ENCODE measurements at regions not wholly inside any gene's neighbourhood (a gene's known extent, or its start where the extent isn't known, plus 50 kb on each side); places are given as distances from the start of the nearest gene placed in this dataset.

DNA sequence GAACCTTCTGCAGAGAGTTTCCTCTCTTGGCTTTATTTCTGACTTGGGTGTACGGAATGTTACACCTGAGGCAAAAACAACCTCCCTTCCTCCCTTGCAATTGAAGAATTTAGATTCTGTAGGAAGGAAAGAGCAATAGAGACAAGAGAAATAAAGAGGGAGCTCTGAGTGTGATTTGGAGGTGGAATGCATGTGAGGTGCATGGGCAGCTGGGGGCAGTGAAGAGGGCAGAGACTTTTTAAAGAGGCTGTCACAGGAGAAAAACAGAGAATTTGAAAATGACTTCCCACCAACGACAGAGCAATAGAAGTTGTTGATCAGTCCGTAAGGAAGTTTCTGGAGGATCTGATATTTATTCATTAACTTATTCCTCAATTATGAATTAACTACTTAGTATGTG, 172.0 kb upstream of the B3GALT2 start:
- Mint-ChIP-seq H3K27me3 (ENCODE audit: insufficient read depth, unreplicated experiment) (no peaks in the 10 kb centered on the region), H3K27ac (ENCODE audit: unreplicated experiment) (no peak overlapping the region), H3K4me1 (ENCODE audit: low read depth, unreplicated experiment) (peaks cover 13% of the 10 kb centered on the region), H3K4me3 (ENCODE audit: unreplicated experiment) (no peak overlapping the region), H3K36me3 (ENCODE audit: insufficient read depth, unreplicated experiment) (no peaks in the 10 kb centered on the region), H3K9me3 (ENCODE audit: unreplicated experiment) (peaks cover 16% of the 10 kb centered on the region)
- no peaks in the 10 kb centered on the region for H3K36me3 ChIP-seq (ENCODE audit: control insufficient read depth, insufficient read depth, low read length)
- intact Hi-C loops (cut with micrococcal nuclease; ENCODE audit: unreplicated experiment), result no loop called here
- BruUV-seq (replicated peaks), result no TSS peak
- CTCF ChIA-PET, result no interaction called here
- no peaks in the 10 kb centered on the region for H3K9me3 ChIP-seq
- POLR2A ChIA-PET, result no interaction called here
- no peak overlapping the region for H3K4me3 ChIP-seq (ENCODE audit: low read depth, low read length)
- no peaks in the 10 kb centered on the region for H3K27me3 ChIP-seq (replicated peaks; ENCODE audit: control insufficient read depth, insufficient read depth, low read length)
- H3K4me1 ChIP-seq, result peaks cover 15% of the 10 kb centered on the region
- DNase-seq, result no peak
- TF ChIP-seq, protein P1, sequence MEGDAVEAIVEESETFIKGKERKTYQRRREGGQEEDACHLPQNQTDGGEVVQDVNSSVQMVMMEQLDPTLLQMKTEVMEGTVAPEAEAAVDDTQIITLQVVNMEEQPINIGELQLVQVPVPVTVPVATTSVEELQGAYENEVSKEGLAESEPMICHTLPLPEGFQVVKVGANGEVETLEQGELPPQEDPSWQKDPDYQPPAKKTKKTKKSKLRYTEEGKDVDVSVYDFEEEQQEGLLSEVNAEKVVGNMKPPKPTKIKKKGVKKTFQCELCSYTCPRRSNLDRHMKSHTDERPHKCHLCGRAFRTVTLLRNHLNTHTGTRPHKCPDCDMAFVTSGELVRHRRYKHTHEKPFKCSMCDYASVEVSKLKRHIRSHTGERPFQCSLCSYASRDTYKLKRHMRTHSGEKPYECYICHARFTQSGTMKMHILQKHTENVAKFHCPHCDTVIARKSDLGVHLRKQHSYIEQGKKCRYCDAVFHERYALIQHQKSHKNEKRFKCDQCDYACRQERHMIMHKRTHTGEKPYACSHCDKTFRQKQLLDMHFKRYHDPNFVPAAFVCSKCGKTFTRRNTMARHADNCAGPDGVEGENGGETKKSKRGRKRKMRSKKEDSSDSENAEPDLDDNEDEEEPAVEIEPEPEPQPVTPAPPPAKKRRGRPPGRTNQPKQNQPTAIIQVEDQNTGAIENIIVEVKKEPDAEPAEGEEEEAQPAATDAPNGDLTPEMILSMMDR (IDR thresholded peaks at IDR 0.05; ENCODE audit: insufficient read depth in 1 of 2, low read depth in 1 of 2, low read length in 1 of 2, severe bottlenecking in 1 of 2, unreplicated experiment in 1 of 2), result no peak

DNA sequence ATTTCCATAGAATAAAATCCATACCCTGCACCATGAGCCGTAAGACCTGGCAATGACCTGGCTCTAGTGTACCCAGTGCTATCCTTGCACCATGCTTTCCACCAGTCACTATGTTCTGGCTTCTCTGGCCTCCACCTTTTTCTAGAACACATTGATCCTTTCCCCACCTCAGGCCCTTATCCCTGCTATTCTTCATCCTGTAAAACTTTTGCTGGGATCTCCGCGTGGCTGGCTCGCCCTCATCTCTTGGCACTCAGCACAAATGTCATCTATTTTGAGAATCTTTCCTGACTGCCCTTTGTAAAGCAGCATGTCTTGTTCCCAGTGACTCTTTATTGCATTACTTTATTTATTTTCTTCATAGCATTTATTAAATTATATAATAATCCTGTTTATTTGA, 169.8 kb upstream of the B3GALT2 start:
- Mint-ChIP-seq H3K4me3 (ENCODE audit: unreplicated experiment) (no peak overlapping the region), H3K36me3 (ENCODE audit: insufficient read depth, unreplicated experiment) (no peaks in the 10 kb centered on the region), H3K27ac (ENCODE audit: unreplicated experiment) (no peak overlapping the region), H3K9me3 (ENCODE audit: unreplicated experiment) (peaks cover 16% of the 10 kb centered on the region), H3K27me3 (ENCODE audit: insufficient read depth, unreplicated experiment) (no peaks in the 10 kb centered on the region), H3K4me1 (ENCODE audit: low read depth, unreplicated experiment) (peaks cover 13% of the 10 kb centered on the region)
- Histone ChIP-seq H3K36me3 (ENCODE audit: control insufficient read depth, insufficient read depth, low read length) (no peaks in the 10 kb centered on the region), H3K4me1 (peaks cover 15% of the 10 kb centered on the region), H3K27me3 (replicated peaks; ENCODE audit: control insufficient read depth, insufficient read depth, low read length) (no peaks in the 10 kb centered on the region), H3K9me3 (no peaks in the 10 kb centered on the region), H3K4me3 (ENCODE audit: low read depth, low read length) (no peak overlapping the region)
- no TSS peak for BruUV-seq (replicated peaks)
- TF ChIP-seq, protein P1 (IDR thresholded peaks at IDR 0.05; ENCODE audit: insufficient read depth in 1 of 2, low read depth in 1 of 2, low read length in 1 of 2, severe bottlenecking in 1 of 2, unreplicated experiment in 1 of 2), result no peak
- CTCF ChIA-PET, result no interaction called here
- POLR2A ChIA-PET, result no interaction called here
- intact Hi-C loops (cut with micrococcal nuclease; ENCODE audit: unreplicated experiment), result no loop called here
- DNase-seq, result no peak

DNA sequence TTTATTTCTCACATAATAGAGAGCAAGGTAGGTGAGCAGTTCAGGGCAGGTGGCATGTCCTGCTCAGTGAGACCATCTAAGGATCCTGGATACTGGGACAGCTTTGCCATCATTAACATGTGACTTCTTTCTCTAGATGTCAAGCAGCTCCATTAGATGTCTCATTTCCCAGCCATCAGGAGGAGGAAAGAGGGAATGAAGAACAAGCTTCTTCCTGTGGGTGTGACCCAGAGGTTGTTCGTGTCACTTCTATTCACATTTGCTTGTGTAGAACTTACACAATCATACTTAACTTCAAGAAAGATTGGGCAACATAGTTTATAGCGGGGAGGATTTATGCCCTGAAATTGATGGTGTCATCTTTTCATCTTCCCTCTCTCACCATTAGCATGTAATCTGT, 169.2 kb upstream of the B3GALT2 start:
- intact Hi-C loops (cut with micrococcal nuclease; ENCODE audit: unreplicated experiment), result no loop called here
- H3K4me3 ChIP-seq (ENCODE audit: low read depth, low read length), result no peak overlapping the region
- H3K4me3 Mint-ChIP-seq (ENCODE audit: unreplicated experiment), result peak overlapping the region; percentile 21
- BruUV-seq (replicated peaks), result no TSS peak
- H3K9me3 Mint-ChIP-seq (ENCODE audit: unreplicated experiment), result peaks cover 16% of the 10 kb centered on the region
- no peaks in the 10 kb centered on the region for H3K9me3 ChIP-seq
- no peaks in the 10 kb centered on the region for H3K36me3 ChIP-seq (ENCODE audit: control insufficient read depth, insufficient read depth, low read length)
- no peak for DNase-seq
- TF ChIP-seq, protein P1 (IDR thresholded peaks at IDR 0.05; ENCODE audit: insufficient read depth in 1 of 2, low read depth in 1 of 2, low read length in 1 of 2, severe bottlenecking in 1 of 2, unreplicated experiment in 1 of 2), result no peak
- no peaks in the 10 kb centered on the region for H3K27me3 Mint-ChIP-seq (ENCODE audit: insufficient read depth, unreplicated experiment)
- H3K27me3 ChIP-seq (replicated peaks; ENCODE audit: control insufficient read depth, insufficient read depth, low read length), result no peaks in the 10 kb centered on the region
- ChIA-PET CTCF (no interaction called here), POLR2A (no interaction called here)
- H3K36me3 Mint-ChIP-seq (ENCODE audit: insufficient read depth, unreplicated experiment), result no peaks in the 10 kb centered on the region
- peaks cover 13% of the 10 kb centered on the region for H3K4me1 Mint-ChIP-seq (ENCODE audit: low read depth, unreplicated experiment)
- H3K4me1 ChIP-seq, result peaks cover 15% of the 10 kb centered on the region
- peak overlapping the region; percentile 63 for H3K27ac Mint-ChIP-seq (ENCODE audit: unreplicated experiment)
